ENCODE measurements at regions not wholly inside any gene's neighbourhood (a gene's known extent, or its start where the extent isn't known, plus 50 kb on each side); places are given as distances from the start of the nearest gene placed in this dataset.

- no peak for DNase-seq
- Histone ChIP-seq H3K23ac (ENCODE audit: low read depth, low read length) (no peak overlapping the region), H3K79me1 (ENCODE audit: low read depth in 1 of 2, low read length in 2 of 2) (no peaks in the 10 kb centered on the region), H3K4ac (ENCODE audit: low read depth, low read length) (no peak overlapping the region), H3K27me3 (ENCODE audit: control insufficient read depth, insufficient read depth, low read length) (no peaks in the 10 kb centered on the region; the same call in none of the 2 replicates), H3K4me3 (ENCODE audit: insufficient read depth, low read depth, low read length) (no peak overlapping the region), H2AFZ (replicated peaks; ENCODE audit: low read length, poor library complexity) (no peak overlapping the region), H3K4me1 (ENCODE audit: control insufficient read depth, insufficient read depth, low read length) (peaks cover 3% of the 10 kb centered on the region; the same call in 1 of the 2 replicates), H2AK5ac (ENCODE audit: low read depth, low read length) (no peak overlapping the region), H2AK9ac (replicated peaks; ENCODE audit: low read depth, low read length, poor library complexity) (no peak overlapping the region), H4K8ac (ENCODE audit: low read depth in 2 of 2, low read length in 2 of 2) (no peak overlapping the region), H4K91ac (ENCODE audit: insufficient read depth, low read depth, low read length) (no peak overlapping the region), H3K9me1 (ENCODE audit: insufficient read depth, low read length) (no peaks in the 10 kb centered on the region), H2BK5ac (ENCODE audit: low read depth, low read length, poor library complexity, severe bottlenecking) (no peak overlapping the region), H4K20me1 (ENCODE audit: insufficient read depth, low read length) (no peaks in the 10 kb centered on the region), H3K14ac (replicated peaks; ENCODE audit: low read depth, low read length) (no peak overlapping the region), H3K18ac (ENCODE audit: low read depth, low read length) (no peak overlapping the region), H4K5ac (ENCODE audit: low read depth, low read length) (no peak overlapping the region), H3K9me3 (ENCODE audit: control insufficient read depth, insufficient read depth, low read length) (no peaks in the 10 kb centered on the region), H3K56ac (ENCODE audit: extremely low read depth, insufficient read depth, low read length) (no peak overlapping the region), H3K4me2 (ENCODE audit: low read depth, low read length) (no peak overlapping the region), H3K27ac (ENCODE audit: insufficient read depth, low read length) (no peak overlapping the region), H2BK15ac (ENCODE audit: low read depth, low read length) (no peak overlapping the region), H3K36me3 (ENCODE audit: control insufficient read depth, insufficient read depth, low read length) (no peaks in the 10 kb centered on the region), H2BK120ac (ENCODE audit: low read depth, low read length) (no peak overlapping the region), H2BK20ac (ENCODE audit: low read depth, low read length) (no peak overlapping the region), H3K9ac (ENCODE audit: low read depth, low read length) (no peak overlapping the region)
- ChIA-PET POLR2A (ENCODE audit: unreplicated experiment) (no interaction called here), CTCF (no interaction called here)
- dilution Hi-C loops (cut with HindIII; ENCODE audit: low sequenced_read_pairs, unreplicated experiment) (no loop called here), in situ Hi-C loops (cut with MboI; ENCODE audit: low sequenced_read_pairs) (no loop called here), intact Hi-C loops (cut with micrococcal nuclease) (loop anchor here (10.0 kb wide), 2 partner anchors 61 to 431 kb away; partner anchors contain the start of gene STT3B)
- ATAC-seq (ENCODE audit: low read depth), result no peak
- TF ChIP-seq MXI1 (IDR thresholded peaks at IDR 0.05; ENCODE audit: borderline replicate concordance, low read depth, low read length) (no peak), POLR2A (IDR thresholded peaks at IDR 0.05; ENCODE audit: low read depth, low read length) (no peak), RFX5 (IDR thresholded peaks at IDR 0.05; ENCODE audit: low read depth, low read length) (no peak), SMC3 (IDR thresholded peaks at IDR 0.05; ENCODE audit: low read depth, low read length) (no peak), RAD21 (IDR thresholded peaks at IDR 0.05; ENCODE audit: low read length) (no peak), MAZ (IDR thresholded peaks at IDR 0.05; ENCODE audit: borderline replicate concordance, low read depth, low read length) (no peak)
- no TSS peak for BruUV-seq (replicated peaks)
- WGBS, 2 experiments (ENCODE audit: extremely low coverage in 2 of 2, insufficient read length in 1 of 2), result no CpG with 5 or more reads among the region's 4 CpGs
These were observed 209.2 kb upstream of the GADL1 start for GRCh38 chr3:31103623-31104180.

Data from IMR-90 (cell line).